Adipocyte (in vitro differentiated cells): ENCODE measurements at regions not wholly inside any gene's neighbourhood (a gene's known extent, or its start where the extent isn't known, plus 50 kb on each side); places are given as distances from the start of the nearest gene placed in this dataset.
A peak's percentile ranks its signal among the peaks of the same experiment; 100 is the strongest.

Experiments used
- DNase-seq: peaks from one replicate; pipeline ENCODE4 v3.0.0-alpha.2; 2015; ENCODE audit warnings: low read depth
- H3K27me3 ChIP-seq: replicated peaks from 2 replicates; pipeline ENCODE4 v1.7.0; 2013; ENCODE audit warnings: mild to moderate bottlenecking, low read length, moderate library complexity; ENCODE audit not compliant: control insufficient read depth, insufficient read depth
- H3K36me3 ChIP-seq: 2 replicates; pipeline ENCODE4 v1.7.0; 2013; ENCODE audit warnings: low read length, mild to moderate bottlenecking, moderate library complexity; ENCODE audit not compliant: control insufficient read depth, insufficient read depth, severe bottlenecking
- H3K4me1 ChIP-seq: 2 replicates; pipeline ENCODE4 v1.7.0; 2013; ENCODE audit warnings: mild to moderate bottlenecking, low read length, moderate library complexity; ENCODE audit not compliant: control insufficient read depth, insufficient read depth
- H3K4me3 ChIP-seq: 2 replicates; pipeline ENCODE4 v1.7.0; 2013; ENCODE audit warnings: mild to moderate bottlenecking, low read length, moderate library complexity
- H3K9ac ChIP-seq: 2 replicates; pipeline ENCODE4 v1.7.0; 2013; ENCODE audit warnings: mild to moderate bottlenecking, low read length, moderate library complexity
- H3K9me3 ChIP-seq: 2 replicates; pipeline ENCODE4 v1.7.0; 2013; ENCODE audit warnings: mild to moderate bottlenecking, low read length, moderate library complexity; ENCODE audit not compliant: control insufficient read depth

- peaks cover 85% of the 10 kb centered on the region for H3K27me3 ChIP-seq
- H3K4me1 ChIP-seq, result no peaks in the 10 kb centered on the region
- H3K9ac ChIP-seq, result no peak overlapping the region
- no peaks in the 10 kb centered on the region for H3K36me3 ChIP-seq
- H3K9me3 ChIP-seq, result peaks cover 9% of the 10 kb centered on the region
- DNase-seq, result no peak
- no peak overlapping the region for H3K4me3 ChIP-seq
These were observed 75.6 kb upstream of the ANKRD34C start for GRCh38 chr15:79206940-79207339.

DNA sequence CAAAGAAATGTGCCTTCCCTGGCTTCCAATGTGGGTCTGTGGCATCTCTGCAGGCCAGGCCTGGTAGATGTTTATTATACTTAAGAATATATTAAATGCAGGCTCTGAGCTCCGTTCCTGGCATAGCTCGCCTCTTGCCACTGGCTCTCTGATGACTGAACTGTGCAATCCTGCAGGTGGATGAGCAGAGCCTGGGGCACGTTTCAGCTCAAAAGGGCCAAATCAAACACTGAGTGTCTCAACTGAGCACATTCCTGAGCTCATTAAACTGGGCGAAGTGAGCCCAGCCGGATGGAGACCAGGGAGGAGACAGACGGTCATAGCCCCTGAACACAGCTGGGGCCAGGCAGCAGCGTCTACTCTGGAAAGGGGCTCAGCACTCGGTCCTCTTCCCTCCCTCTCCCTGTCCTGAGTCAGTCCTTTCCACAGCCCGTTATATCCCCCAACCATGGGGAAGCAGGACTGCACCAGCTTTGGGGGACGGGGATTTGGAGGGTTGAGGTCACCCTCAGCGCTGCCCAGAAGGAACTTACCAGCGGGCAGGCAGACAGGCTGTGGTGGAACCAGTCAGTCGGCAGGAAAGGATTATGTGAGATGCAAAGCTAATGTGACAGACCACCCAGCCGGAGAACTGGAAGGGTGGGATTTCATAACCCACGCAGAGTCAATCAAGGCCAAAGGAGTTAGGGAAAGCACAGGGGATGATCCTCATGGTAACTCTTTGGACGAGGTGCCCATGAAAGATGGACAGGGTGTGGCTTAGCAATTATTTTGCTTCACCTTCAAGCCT is 77.4 kb upstream of the ANKRD34C start:
- Histone ChIP-seq H3K9ac (no peak overlapping the region), H3K36me3 (no peaks in the 10 kb centered on the region), H3K4me1 (no peaks in the 10 kb centered on the region), H3K9me3 (peaks cover 9% of the 10 kb centered on the region), H3K4me3 (no peak overlapping the region), H3K27me3 (peaks cover 76% of the 10 kb centered on the region)
- DNase-seq, result no peak

GRCh38 chr15:79198461-79198860 is 84.1 kb upstream of the ANKRD34C start:
- no peaks in the 10 kb centered on the region for H3K36me3 ChIP-seq
- H3K4me1 ChIP-seq, result no peaks in the 10 kb centered on the region
- no peak overlapping the region for H3K9ac ChIP-seq
- no peak overlapping the region for H3K4me3 ChIP-seq
- H3K9me3 ChIP-seq, result peaks cover 9% of the 10 kb centered on the region
- DNase-seq, result no peak
- H3K27me3 ChIP-seq, result peaks cover 38% of the 10 kb centered on the region

GRCh38 chr15:79197285-79197684 is 85.2 kb upstream of the ANKRD34C start:
- peaks cover 39% of the 10 kb centered on the region for H3K27me3 ChIP-seq
- H3K36me3 ChIP-seq, result no peaks in the 10 kb centered on the region
- H3K4me1 ChIP-seq, result no peaks in the 10 kb centered on the region
- no peak overlapping the region for H3K4me3 ChIP-seq
- no peak overlapping the region for H3K9ac ChIP-seq
- H3K9me3 ChIP-seq, result peaks cover 2% of the 10 kb centered on the region
- no peak for DNase-seq

GRCh38 chr15:79195802-79196201 is 86.7 kb upstream of the ANKRD34C start:
- Histone ChIP-seq H3K36me3 (no peaks in the 10 kb centered on the region), H3K27me3 (peaks cover 42% of the 10 kb centered on the region), H3K9me3 (no peaks in the 10 kb centered on the region), H3K4me1 (no peaks in the 10 kb centered on the region), H3K9ac (no peak overlapping the region), H3K4me3 (no peak overlapping the region)
- DNase-seq, result no peak

GRCh38 chr15:79195239-79195638 is 87.3 kb upstream of the ANKRD34C start:
- Histone ChIP-seq H3K27me3 (peaks cover 46% of the 10 kb centered on the region), H3K4me1 (no peaks in the 10 kb centered on the region), H3K36me3 (no peaks in the 10 kb centered on the region), H3K9me3 (no peaks in the 10 kb centered on the region), H3K9ac (no peak overlapping the region), H3K4me3 (no peak overlapping the region)
- no peak for DNase-seq

DNA sequence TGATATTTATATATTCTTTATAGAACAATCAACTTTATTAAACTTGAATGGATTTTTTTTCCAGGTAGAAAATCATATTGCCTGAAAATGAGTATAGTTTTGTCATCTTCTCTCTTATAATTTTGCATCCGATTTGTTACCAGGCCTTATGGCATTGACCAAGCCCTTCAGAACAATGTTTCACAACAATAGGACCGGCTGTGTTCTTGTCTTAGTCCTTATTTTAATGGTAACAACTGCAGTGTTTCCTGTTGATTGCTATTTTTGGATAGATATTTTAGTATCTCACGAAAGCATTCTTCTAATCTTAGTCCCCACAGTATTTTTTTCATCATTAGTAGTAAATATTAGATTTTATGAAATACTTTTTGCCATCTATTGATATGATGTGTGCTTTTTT is 88.1 kb upstream of the ANKRD34C start:
- Histone ChIP-seq H3K9ac (no peak overlapping the region), H3K4me1 (no peaks in the 10 kb centered on the region)

DNA sequence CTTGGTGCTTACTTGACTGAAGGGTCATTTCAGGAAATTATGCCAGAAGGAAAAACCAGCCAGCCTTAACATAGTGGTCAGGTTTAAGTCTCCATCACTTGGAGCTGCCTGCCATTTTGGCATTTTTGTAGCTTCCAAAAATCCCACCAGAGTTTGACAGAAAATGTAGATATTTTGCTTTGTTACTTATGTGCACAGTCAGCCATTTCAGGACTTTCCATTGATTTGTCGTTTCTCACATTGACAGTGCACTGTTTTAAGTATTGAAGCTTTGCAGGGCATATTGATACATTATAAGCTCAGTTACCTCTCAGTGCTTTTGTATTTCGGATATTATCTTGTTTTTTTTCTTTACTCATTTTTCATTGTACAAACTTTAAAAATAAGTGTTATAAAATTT is 89.0 kb upstream of the ANKRD34C start:
- Histone ChIP-seq H3K36me3 (no peaks in the 10 kb centered on the region), H3K27me3 (peaks cover 60% of the 10 kb centered on the region), H3K9me3 (no peaks in the 10 kb centered on the region), H3K4me1 (no peaks in the 10 kb centered on the region), H3K4me3 (no peak overlapping the region), H3K9ac (no peak overlapping the region)
- DNase-seq, result no peak

More for the DNA sequence above, 88.1 kb upstream of the ANKRD34C start:
- no peak overlapping the region for H3K4me3 ChIP-seq
- no peak for DNase-seq
- no peaks in the 10 kb centered on the region for H3K36me3 ChIP-seq
- H3K27me3 ChIP-seq, result peaks cover 54% of the 10 kb centered on the region
- H3K9me3 ChIP-seq, result no peaks in the 10 kb centered on the region

GRCh38 chr15:79193103-79193502 is 89.4 kb upstream of the ANKRD34C start:
- DNase-seq, result no peak
- Histone ChIP-seq H3K4me1 (no peaks in the 10 kb centered on the region), H3K9ac (no peak overlapping the region), H3K4me3 (no peak overlapping the region), H3K36me3 (no peaks in the 10 kb centered on the region), H3K27me3 (peaks cover 60% of the 10 kb centered on the region), H3K9me3 (no peaks in the 10 kb centered on the region)

DNA sequence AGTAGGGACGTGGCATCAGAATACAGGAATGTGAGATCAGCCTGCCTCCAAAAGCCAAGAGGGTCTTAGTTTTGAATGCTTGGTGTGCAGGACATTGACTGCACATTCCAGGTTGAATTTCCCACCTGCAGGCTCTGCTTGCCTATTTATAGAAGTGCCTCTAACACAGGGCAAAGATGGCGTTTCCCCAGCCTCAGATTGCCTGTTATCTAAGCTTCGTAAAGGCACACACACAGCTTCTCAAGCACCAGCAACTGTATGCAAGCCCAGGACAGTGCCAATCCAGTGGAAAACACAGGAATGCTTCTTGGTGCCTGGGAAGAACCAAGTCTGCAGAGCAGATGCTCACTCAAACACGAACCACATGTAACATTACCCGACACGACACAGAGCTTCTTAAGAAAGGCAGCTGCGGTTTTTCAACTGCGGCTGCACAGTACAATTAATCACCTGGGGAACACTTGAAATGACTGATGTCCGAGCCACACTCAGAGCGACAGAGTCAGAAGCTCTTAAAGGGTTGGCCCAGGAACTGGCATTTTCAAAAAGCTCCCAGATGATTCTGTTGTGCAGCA is 90.0 kb upstream of the ANKRD34C start:
- Histone ChIP-seq H3K27me3 (peaks cover 62% of the 10 kb centered on the region), H3K4me1 (no peaks in the 10 kb centered on the region), H3K9me3 (no peaks in the 10 kb centered on the region), H3K4me3 (no peak overlapping the region), H3K36me3 (no peaks in the 10 kb centered on the region), H3K9ac (no peak overlapping the region)
- peak; percentile 18 for DNase-seq

DNA sequence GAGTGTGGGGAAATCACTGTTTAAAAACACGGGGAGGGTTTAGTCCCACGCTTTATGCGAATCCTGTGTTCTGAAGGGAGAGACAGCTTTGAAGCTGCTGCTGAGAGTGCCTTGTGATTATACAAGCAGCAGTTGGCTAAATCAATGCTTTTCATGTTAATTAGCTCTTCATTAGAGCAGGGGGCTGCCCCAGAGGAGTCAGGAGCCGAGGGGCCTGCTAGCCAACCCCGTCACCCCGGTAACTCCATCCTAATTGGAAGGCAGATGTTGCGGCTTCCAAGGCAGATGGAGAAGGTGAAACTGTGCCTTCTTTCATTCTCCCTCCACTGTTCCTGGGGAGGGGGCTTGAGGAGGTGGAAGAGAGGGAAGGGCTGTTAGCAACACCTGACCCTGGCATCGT is 92.4 kb upstream of the ANKRD34C start:
- no peak for DNase-seq
- Histone ChIP-seq H3K9ac (no peak overlapping the region), H3K4me3 (no peak overlapping the region), H3K36me3 (no peaks in the 10 kb centered on the region), H3K27me3 (peaks cover 53% of the 10 kb centered on the region), H3K4me1 (no peaks in the 10 kb centered on the region), H3K9me3 (no peaks in the 10 kb centered on the region)
